HCT116 (cell line): ENCODE measurements at regions not wholly inside any gene's neighbourhood (a gene's known extent, or its start where the extent isn't known, plus 50 kb on each side); places are given as distances from the start of the nearest gene placed in this dataset.

Source experiments
- ATAC-seq: fragments of 200-7000 bp; cut with Tn5 transposase; 2 replicates; pipeline ENCODE4 v1.9.1; 2020; ENCODE audit warnings: mild to moderate bottlenecking, moderate library complexity
- BruUV-seq: library from RNA; stranded (reverse); fragments of 400-500 nt; replicated peaks from 2 replicates; lab custom pipeline; 2021; lab: Mats Ljungman, UMichigan
- CTCF ChIA-PET: fragments of 300-600 bp; sonication (Branson Sonifier 250); formaldehyde crosslinking; loops from one replicate; lab custom pipeline; 2021; ENCODE audit warnings: antibody characterized with exemption; lab: Charles Lee
- POLR2A ChIA-PET: fragments of 300-600, 350-600 bp; sonication (Branson Sonifier 250); formaldehyde crosslinking; loops from one replicate; lab custom pipeline; 2021; ENCODE audit warnings: antibody characterized with exemption; lab: Charles Lee
- RAD21 ChIA-PET, 2 experiments: fragments of 300-600 bp; sonication (Branson Sonifier 250); formaldehyde crosslinking; loops; one replicate each; lab custom pipeline; 2023; ENCODE audit warnings: low total read pairs in 2 of 2; ENCODE audit not compliant: uncharacterized antibody in 2 of 2, unreplicated experiment in 2 of 2, low non-redundant PET in 1 of 2; lab: Charles Lee
- DNase-seq: peaks from one replicate; pipeline ENCODE4 v3.0.0-alpha.2; 2010; ENCODE audit warnings: low read depth, low spot score
- H2AFZ ChIP-seq: fragments of 200-600 bp; shearing (Covaris generic), sonication (generic); 2 replicates; pipeline ENCODE4 v1.6.1; 2017; ENCODE audit warnings: low read depth, mixed run types, mixed read lengths, antibody characterized with exemption, low read length; ENCODE audit not compliant: poor library complexity, severe bottlenecking
- H3K27ac ChIP-seq: 2 replicates; pipeline ENCODE4 v1.5.1; 2012; ENCODE audit warnings: low read depth, low read length
- H3K27me3 ChIP-seq: fragments of 200-600 bp; sonication (generic); 2 replicates; pipeline ENCODE4 v1.6.1; 2016; ENCODE audit warnings: mixed run types, low read length, mixed read lengths; ENCODE audit not compliant: insufficient read depth
- H3K36me3 ChIP-seq, 2 experiments: fragments of 200-500 bp in 1 of 2; fragments of 200-600 bp in 1 of 2; sonication (Bioruptor generic) in 1 of 2; sonication (generic) in 1 of 2; 2 replicates each; pipeline versions ENCODE4 v1.5.1 to v1.6.1; 2014 to 2016; ENCODE audit warnings: low read length in 2 of 2, inconsistent platforms in 1 of 2, mixed read lengths in 1 of 2, mixed run types in 1 of 2; ENCODE audit not compliant: insufficient read depth in 2 of 2, control insufficient read depth in 1 of 2
- H3K4me1 ChIP-seq, 2 experiments: fragments of 200-600 bp in 1 of 2; sonication (generic) in 1 of 2; 2 replicates each; pipeline versions ENCODE4 v1.5.1 to v1.6.1; 2012 to 2017; ENCODE audit warnings: low read length in 2 of 2, inconsistent platforms in 1 of 2, mild to moderate bottlenecking in 1 of 2, mixed read lengths in 1 of 2, mixed run types in 1 of 2, moderate library complexity in 1 of 2; ENCODE audit not compliant: insufficient read depth in 2 of 2, control insufficient read depth in 1 of 2
- H3K4me2 ChIP-seq: fragments of 200-600 bp; sonication (generic); 2 replicates; pipeline ENCODE4 v1.6.1; 2017; ENCODE audit warnings: mixed run types, low read length, mixed read lengths
- H3K4me3 ChIP-seq, 2 experiments: fragments of 200-600 bp in 1 of 2; sonication (generic) in 1 of 2; replicated peaks in 1 of 2; 2 replicates each; pipeline ENCODE4 v1.5.1; 2011 to 2016; ENCODE audit warnings: low read length in 2 of 2, control low read depth in 1 of 2, low read depth in 1 of 2, mild to moderate bottlenecking in 1 of 2, mixed read lengths in 1 of 2, mixed run types in 1 of 2
- H3K79me2 ChIP-seq: fragments of 200-600 bp; sonication (generic); 2 replicates; pipeline ENCODE4 v1.6.1; 2017; ENCODE audit warnings: mild to moderate bottlenecking, mixed run types, low read length, moderate library complexity, mixed read lengths; ENCODE audit not compliant: insufficient read depth
- H3K9ac ChIP-seq: fragments of 200-600 bp; sonication (generic); 2 replicates; pipeline ENCODE4 v1.6.1; 2016; ENCODE audit warnings: low read length, mixed read lengths
- H3K9me2 ChIP-seq: fragments of 200-600 bp; sonication (generic), shearing (Covaris generic); 2 replicates; pipeline ENCODE4 v1.6.1; 2017; ENCODE audit warnings: mixed run types, mild to moderate bottlenecking, moderate library complexity; ENCODE audit not compliant: insufficient read depth
- H3K9me3 ChIP-seq, 2 experiments: fragments of 200-500 bp in 1 of 2; fragments of 200-600 bp in 1 of 2; sonication (Bioruptor generic) in 1 of 2; sonication (generic) in 1 of 2; 2 replicates each; pipeline ENCODE4 v1.6.1; 2014 to 2017; ENCODE audit warnings: low read length in 2 of 2, mixed read lengths in 2 of 2, inconsistent platforms in 1 of 2, low read depth in 1 of 2, mild to moderate bottlenecking in 1 of 2, mixed run types in 1 of 2, moderate library complexity in 1 of 2; ENCODE audit not compliant: control insufficient read depth in 1 of 2, insufficient read depth in 1 of 2
- H4K20me1 ChIP-seq: fragments of 200-600 bp; sonication (generic), shearing (Covaris generic); 2 replicates; pipeline ENCODE4 v1.6.1; 2017; ENCODE audit warnings: mixed run types, mild to moderate bottlenecking, moderate library complexity; ENCODE audit not compliant: insufficient read depth
- ATF3 ChIP-seq: IDR thresholded peaks from 2 replicates; pipeline ENCODE4 v1.6.1; 2012
- CEBPB ChIP-seq: IDR thresholded peaks from 2 replicates; pipeline ENCODE4 v1.6.1; 2012; ENCODE audit warnings: low read depth
- CTCF ChIP-seq, 3 experiments: fragments of 200-600 bp in 1 of 3; sonication (generic) in 1 of 3; IDR thresholded peaks in 2 of 3; conservative IDR thresholded peaks in 1 of 3; 2 replicates each; pipeline ENCODE4 v1.5.1; 2012 to 2017; ENCODE audit warnings: low read depth in 2 of 3, low read length in 2 of 3, antibody characterized with exemption in 1 of 3, borderline replicate concordance in 1 of 3, control low read depth in 1 of 3, mild to moderate bottlenecking in 1 of 3, mixed read lengths in 1 of 3, mixed run types in 1 of 3, moderate library complexity in 1 of 3; ENCODE audit not compliant: insufficient read depth in 1 of 3
- EGR1 ChIP-seq: IDR thresholded peaks from 2 replicates; pipeline ENCODE4 v1.6.1; 2012; ENCODE audit warnings: low read depth
- ELF1 ChIP-seq: IDR thresholded peaks from 2 replicates; pipeline ENCODE4 v1.6.1; 2012; ENCODE audit warnings: low read depth, borderline replicate concordance
- EZH2phosphoT487 ChIP-seq: fragments of 200-600 bp; IDR thresholded peaks from 2 replicates; pipeline ENCODE4 v1.6.1; 2018; ENCODE audit warnings: antibody characterized with exemption, borderline replicate concordance
- JUND ChIP-seq: IDR thresholded peaks from 2 replicates; pipeline ENCODE4 v1.6.1; 2012
- MAX ChIP-seq: IDR thresholded peaks from 2 replicates; pipeline ENCODE4 v1.6.1; 2012
- POLR2A ChIP-seq: IDR thresholded peaks from 2 replicates; pipeline ENCODE4 v1.7.0; 2011; ENCODE audit warnings: borderline replicate concordance; ENCODE audit not compliant: insufficient read depth, insufficient read length; ENCODE audit errors: extremely low read depth
- POLR2AphosphoS5 ChIP-seq: IDR thresholded peaks from 2 replicates; pipeline ENCODE4 v1.6.1; 2011; ENCODE audit warnings: mild to moderate bottlenecking, low read depth, low read length, moderate library complexity
- RAD21 ChIP-seq: IDR thresholded peaks from 2 replicates; pipeline ENCODE4 v1.6.1; 2012; ENCODE audit warnings: low read depth, mild to moderate bottlenecking
- REST ChIP-seq: IDR thresholded peaks from 2 replicates; pipeline ENCODE4 v1.6.1; 2012; ENCODE audit warnings: low read depth
- SIN3A ChIP-seq: IDR thresholded peaks from 2 replicates; pipeline ENCODE4 v1.6.1; 2012; ENCODE audit warnings: low read depth
- SP1 ChIP-seq: IDR thresholded peaks from 2 replicates; pipeline ENCODE4 v1.6.1; 2012; ENCODE audit warnings: low read depth
- SRF ChIP-seq: IDR thresholded peaks from 2 replicates; pipeline ENCODE4 v1.6.1; 2012; ENCODE audit warnings: low read depth
- YY1 ChIP-seq: IDR thresholded peaks from 2 replicates; pipeline ENCODE4 v1.6.1; 2011; ENCODE audit warnings: low read length, low read depth, moderate library complexity, mild to moderate bottlenecking; ENCODE audit not compliant: insufficient replicate concordance; ENCODE audit errors: extremely low read depth
- ZBTB33 ChIP-seq: IDR thresholded peaks from 2 replicates; pipeline ENCODE4 v1.6.1; 2011; ENCODE audit warnings: mild to moderate bottlenecking, low read length, moderate library complexity; ENCODE audit not compliant: insufficient replicate concordance; ENCODE audit errors: extremely low read depth
- ZFX ChIP-seq: fragments of 450-650 bp; IDR thresholded peaks from 2 replicates; pipeline ENCODE4 v1.6.1; 2017
- ZNF274 ChIP-seq: fragments of 200-500 bp; sonication (Bioruptor generic); IDR thresholded peaks from 2 replicates; pipeline ENCODE4 v1.6.1; 2014; ENCODE audit warnings: mild to moderate bottlenecking, low read depth, low read length, inconsistent platforms
- intact Hi-C: fragments of 100-400 bp; cut with micrococcal nuclease; formaldehyde crosslinking; loops from 2 replicates; pipeline ENCODE4 v1.10.0; 2022

GRCh38 chr1:55500601-55501000, 285.4 kb upstream of the USP24 start:
- no peak overlapping the region for H3K4me2 ChIP-seq
- ATAC-seq = no peak
- no peaks in the 10 kb centered on the region for H3K27me3 ChIP-seq
- no TSS peak for BruUV-seq
- no peaks in the 10 kb centered on the region for H4K20me1 ChIP-seq
- no peaks in the 10 kb centered on the region for H3K9me2 ChIP-seq
- TF ChIP-seq POLR2A = no peak
- TF ChIP-seq SP1 = no peak
- TF ChIP-seq REST = no peak
- no peak for TF ChIP-seq ELF1
- TF ChIP-seq ZFX = no peak
- TF ChIP-seq ATF3 = no peak
- TF ChIP-seq CEBPB = no peak
- TF ChIP-seq RAD21 = no peak
- TF ChIP-seq ZBTB33 = no peak
- no peak for TF ChIP-seq YY1
- TF ChIP-seq CTCF (IDR thresholded peaks at IDR 0.05 in 2 of 3, conservative IDR thresholded peaks at IDR 0.05 in 1 of 3; ENCODE audit: borderline replicate concordance in 1 of 3, insufficient read depth in 1 of 3, low read depth in 2 of 3, low read length in 2 of 3) = no peak
- no peak for TF ChIP-seq POLR2AphosphoS5
- TF ChIP-seq EGR1 = no peak
- TF ChIP-seq MAX = no peak
- TF ChIP-seq SRF = no peak
- no peak for TF ChIP-seq SIN3A
- TF ChIP-seq JUND = no peak
- no peak for TF ChIP-seq EZH2phosphoT487
- no peak for TF ChIP-seq ZNF274
- DNase-seq = no peak
- no peaks in the 10 kb centered on the region for H3K4me1 ChIP-seq
- no peaks in the 10 kb centered on the region for H3K9me3 ChIP-seq
- POLR2A ChIA-PET = no interaction called here
- no peaks in the 10 kb centered on the region for H3K79me2 ChIP-seq
- H3K27ac ChIP-seq = no peak overlapping the region
- no peak overlapping the region for H3K4me3 ChIP-seq
- RAD21 ChIA-PET = no interaction called here
- no peak overlapping the region for H2AFZ ChIP-seq
- no peaks in the 10 kb centered on the region for H3K36me3 ChIP-seq
- CTCF ChIA-PET = no interaction called here
- intact Hi-C loops = no loop called here
- no peak overlapping the region for H3K9ac ChIP-seq
